NCI-H510A treated with DMSO at 0.1 percent for 48 hours (cell line): ENCODE measurements at regions not wholly inside any gene's neighbourhood (a gene's known extent, or its start where the extent isn't known, plus 50 kb on each side); places are given as distances from the start of the nearest gene placed in this dataset.
A peak's percentile ranks its signal among the peaks of the same experiment; 100 is the strongest.

ENCODE experiments used
- DNase-seq: peaks from one replicate; lab custom pipeline; 2025; lab: John Stamatoyannopoulos, UW

DNA sequence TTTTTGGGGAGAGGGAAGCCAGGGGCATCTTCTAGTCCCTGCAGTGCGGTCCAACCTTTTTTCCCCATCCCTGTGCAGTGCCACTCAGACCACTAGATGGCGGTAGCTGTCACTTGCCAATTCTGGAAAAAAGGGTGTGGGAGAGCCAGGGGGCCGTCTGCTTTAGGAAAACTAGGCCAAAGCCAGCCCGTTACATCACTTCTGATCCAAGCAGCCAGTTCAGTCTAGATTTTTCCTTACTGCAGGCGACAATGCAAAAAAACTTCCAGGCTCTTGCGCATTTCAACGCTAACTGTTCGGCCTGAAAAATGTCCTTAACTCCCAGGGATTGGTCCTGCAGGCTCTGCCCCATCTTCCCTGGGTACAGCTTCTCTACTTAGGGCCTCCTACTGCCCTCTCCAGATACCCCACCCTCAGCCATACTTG, 69.2 kb upstream of the CES5A start:
- DNase-seq = peak; percentile 27

DNA sequence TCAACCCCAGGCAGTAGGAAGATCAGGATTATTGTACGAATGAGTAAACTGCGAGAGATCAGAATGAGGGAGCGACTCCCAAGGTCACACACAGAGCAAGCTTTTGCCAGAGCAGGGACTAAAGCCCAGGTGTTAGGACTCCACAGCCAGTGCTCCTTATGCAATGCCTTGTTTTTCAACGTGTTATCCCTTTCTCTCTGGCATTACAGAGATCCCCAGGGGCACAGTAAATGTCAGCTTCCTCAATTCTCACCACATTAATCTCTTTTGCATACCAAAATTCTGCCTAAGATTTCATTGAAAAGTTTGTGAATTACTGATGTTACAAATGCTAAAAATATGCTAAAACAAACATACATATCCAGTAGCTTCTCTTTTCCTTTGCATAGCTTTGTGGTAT, 68.1 kb upstream of the CES5A start:
- DNase-seq = no peak

DNA sequence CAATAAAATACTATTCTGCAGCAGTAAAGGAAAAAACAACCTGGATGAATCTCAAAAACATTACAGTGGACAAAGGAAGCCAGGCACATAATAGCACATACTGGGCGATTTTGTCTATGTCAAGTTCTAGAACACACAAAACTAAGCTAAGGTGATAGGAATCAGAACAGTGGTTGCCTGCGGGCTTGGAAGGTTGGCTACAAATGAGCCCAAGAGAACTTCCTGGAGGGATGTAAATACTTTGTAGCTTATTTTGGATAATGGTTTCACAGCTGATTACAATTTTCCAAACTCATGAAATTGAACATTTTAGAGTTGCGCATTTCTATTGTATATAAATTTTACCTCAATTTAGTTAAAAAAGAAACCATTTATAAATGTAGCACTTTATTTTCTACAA, 67.6 kb upstream of the CES5A start:
- DNase-seq = no peak

DNA sequence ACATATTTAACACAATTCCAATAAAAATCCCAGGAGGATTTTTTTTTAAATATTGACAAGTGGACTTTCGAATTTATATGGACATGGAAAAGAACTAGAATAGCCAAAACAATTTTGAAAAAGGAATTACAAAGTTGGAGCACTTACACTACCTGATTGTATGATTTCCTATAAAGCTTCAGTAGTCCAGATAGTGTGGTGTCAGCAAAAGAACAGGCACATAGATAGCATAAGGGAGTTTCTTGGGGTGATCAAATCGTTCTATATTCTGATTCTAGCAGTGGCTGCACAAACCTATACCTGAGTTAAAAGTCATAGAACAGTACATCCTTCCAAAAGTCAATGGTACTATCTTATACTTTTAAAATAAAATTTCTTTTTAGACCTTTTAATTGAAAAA, 66.4 kb upstream of the CES5A start:
- DNase-seq = no peak

DNA sequence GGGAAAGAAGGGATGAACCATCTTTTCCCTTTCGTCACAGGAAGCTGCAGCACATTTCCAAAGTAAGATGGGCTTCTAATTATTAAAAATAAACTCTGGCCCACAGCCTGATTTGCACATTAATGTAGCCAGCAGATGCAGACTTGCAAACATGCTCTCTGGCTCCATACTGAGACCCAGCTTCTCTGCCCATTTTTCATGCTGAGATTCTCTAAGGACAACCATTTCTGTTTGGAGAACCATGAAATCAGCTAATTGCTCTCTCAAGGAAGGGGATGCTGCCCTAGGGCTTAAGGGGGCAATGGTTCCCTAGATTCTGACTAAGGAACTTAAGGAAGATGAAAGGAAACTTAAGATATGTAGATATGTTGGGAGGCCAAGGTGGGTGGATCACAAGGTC, 63.0 kb upstream of the CES5A start:
- no peak for DNase-seq

DNA sequence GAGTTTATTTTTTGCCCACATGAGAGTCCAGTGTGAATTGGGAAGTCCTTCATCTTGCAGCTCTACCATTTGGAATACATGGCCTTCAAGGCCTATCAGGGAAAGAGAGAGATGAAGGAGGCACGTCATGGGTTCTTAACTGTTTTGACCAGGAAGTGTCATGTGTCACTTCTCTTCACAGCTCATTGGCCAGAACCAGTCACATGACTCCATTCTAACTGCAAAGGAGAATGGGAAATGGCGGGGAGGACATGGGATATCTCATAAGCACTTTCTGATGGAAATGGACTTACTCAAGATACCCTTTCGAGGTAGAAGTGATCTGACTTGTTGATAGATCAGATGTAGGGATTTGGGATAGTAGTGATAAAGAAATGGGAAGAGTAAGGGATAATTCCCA, 57.9 kb upstream of the CES5A start:
- DNase-seq = no peak

DNA sequence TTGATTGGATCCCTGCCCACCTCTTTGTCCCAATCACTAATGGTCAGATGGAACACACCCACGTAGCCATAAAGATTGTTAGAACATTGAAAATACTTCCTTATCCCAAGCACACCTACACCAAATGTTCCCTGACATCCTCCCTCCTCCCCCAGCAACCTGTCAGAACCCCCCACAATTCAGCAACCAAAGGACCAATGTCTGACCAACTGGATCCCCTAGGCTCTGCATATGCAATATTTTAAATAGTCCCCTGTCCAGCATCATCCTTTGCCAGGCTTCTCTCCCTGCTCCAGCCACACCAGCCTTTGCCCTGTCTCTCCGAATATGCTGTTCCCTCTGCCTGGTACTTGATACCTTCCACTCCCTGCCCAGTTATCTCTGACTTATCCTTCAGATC, 54.9 kb upstream of the CES5A start:
- no peak for DNase-seq

DNA sequence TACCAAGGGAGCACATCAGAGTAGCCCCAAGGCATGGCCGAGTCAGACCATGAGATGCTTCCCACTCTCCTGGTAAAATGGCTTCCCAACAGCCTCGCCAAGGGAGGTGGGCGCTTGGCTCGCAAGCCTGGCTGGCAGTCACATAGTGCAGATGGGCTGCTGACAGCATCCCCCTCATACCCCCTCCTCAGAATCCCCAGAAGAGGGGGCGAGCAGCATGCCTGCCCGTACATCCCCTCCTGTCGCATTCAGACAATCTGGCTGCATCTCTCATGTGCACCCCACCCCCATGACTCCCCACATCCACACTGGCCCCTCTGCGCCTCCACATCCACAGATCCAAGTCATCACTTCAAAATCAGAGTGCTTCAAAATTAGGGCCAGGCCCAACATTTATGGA, 54.0 kb upstream of the CES5A start:
- no peak for DNase-seq

DNA sequence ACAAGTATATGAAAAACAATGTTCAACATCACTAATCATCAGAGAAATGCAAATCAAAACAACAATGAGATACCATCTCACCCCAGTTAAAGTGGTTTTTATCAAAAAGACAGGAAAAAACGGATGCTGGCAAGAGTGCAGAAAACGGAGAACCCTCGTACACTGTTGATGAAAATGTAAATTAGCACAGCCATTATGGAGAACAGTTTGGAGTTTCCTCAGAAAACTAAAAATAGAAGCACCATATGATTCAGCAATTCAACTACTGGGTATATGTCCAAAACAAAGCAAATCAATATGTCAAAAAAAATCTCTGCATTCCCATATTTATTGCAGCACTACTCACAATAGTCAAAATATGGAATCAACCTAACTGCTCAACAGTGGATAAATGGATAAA, 50.1 kb upstream of the CES5A start:
- no peak for DNase-seq
